Ovary (tissue), 3 donors: ENCODE measurements at regions not wholly inside any gene's neighbourhood (a gene's known extent, or its start where the extent isn't known, plus 50 kb on each side); places are given as distances from the start of the nearest gene placed in this dataset.

Source experiments
- CTCF ChIP-seq, 3 donors: fragments of 450-650 bp in 2 of 3; fragments of 200-600 bp in 1 of 3; IDR thresholded peaks; one replicate each; pipeline versions ENCODE4 v1.5.1 to v1.8.0; 2016 to 2022; ENCODE audit warnings: antibody characterized with exemption in 3 of 3, mild to moderate bottlenecking in 1 of 3
- EP300 ChIP-seq: sonication (generic); formaldehyde crosslinking; IDR thresholded peaks from one replicate; pipeline ENCODE4 v1.6.1; 2017; ENCODE audit warnings: antibody characterized with exemption
- POLR2A ChIP-seq: fragments of 450-650 bp; IDR thresholded peaks from one replicate; pipeline ENCODE4 v1.6.1; 2017; ENCODE audit warnings: antibody characterized with exemption, mild to moderate bottlenecking, moderate library complexity
- donor health status: DM: no; HTN: no; CAD: no.

DNA sequence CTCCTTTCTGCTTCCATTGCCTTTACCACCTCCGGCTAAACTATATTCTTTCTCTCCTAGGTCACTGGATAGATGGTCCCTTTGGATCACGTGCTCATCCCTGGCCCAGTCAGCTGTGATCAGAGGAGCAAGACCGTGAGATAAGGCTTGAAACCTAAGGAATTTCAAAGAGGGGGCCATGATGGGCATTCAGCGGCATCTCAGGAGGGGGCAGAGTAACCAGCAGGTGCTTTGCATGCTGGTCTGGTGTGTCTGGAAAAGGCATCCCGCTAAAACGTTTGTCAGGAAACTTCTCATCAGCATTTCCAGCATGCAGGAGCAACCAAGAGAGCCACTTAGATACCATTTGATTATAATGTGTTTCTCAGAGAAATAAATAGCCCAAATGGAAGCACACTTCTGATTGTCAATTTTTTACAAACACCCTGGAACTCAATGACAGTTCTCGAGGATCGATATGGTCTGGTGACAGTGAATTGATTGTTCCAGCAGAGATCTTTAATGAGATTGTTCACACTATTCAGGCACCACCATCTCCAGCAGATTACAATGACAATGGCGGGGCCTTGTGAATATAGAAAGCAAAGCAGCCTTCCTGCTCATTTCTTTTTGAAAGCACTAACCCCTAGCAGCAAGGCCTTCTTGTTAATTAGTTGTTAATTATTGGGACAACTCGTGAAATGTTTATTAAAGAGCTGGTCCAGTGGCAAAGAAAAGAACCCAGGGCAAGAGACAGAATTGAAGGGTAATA is 327.1 kb downstream of the PTTG2 start:
- no peak for TF ChIP-seq POLR2A
- TF ChIP-seq CTCF (IDR thresholded peaks at IDR 0.05) = no peak
- no peak for TF ChIP-seq EP300
